ENCODE measurements at regions not wholly inside any gene's neighbourhood (a gene's known extent, or its start where the extent isn't known, plus 50 kb on each side); places are given as distances from the start of the nearest gene placed in this dataset.
"Not testable (repeated sequence)": the region's sequence is repeated elsewhere in the genome, so short reads cannot be mapped to it uniquely, and the experiment has no call there.

DNA sequence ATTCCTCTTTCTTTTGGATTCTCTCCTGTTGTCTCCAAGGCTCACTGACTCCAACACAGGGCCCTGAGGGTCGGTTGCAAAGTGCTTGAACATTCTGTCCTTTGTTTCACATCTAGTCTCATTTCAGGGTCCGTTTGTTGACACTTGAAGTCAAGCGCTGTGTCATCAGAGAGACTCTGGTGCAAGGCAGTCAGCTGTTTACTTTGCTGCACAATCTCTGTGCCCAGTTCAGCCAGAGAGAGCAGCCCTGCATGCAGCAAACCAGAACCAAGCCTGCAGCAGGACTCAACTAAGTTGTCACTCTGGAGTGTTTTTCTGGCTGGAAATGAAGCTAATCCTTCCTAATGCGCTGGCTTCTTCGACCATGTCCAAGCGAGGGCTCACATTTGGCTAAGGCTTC, 77.6 kb upstream of the DPP6 start:
- TF ChIP-seq, protein P1, sequence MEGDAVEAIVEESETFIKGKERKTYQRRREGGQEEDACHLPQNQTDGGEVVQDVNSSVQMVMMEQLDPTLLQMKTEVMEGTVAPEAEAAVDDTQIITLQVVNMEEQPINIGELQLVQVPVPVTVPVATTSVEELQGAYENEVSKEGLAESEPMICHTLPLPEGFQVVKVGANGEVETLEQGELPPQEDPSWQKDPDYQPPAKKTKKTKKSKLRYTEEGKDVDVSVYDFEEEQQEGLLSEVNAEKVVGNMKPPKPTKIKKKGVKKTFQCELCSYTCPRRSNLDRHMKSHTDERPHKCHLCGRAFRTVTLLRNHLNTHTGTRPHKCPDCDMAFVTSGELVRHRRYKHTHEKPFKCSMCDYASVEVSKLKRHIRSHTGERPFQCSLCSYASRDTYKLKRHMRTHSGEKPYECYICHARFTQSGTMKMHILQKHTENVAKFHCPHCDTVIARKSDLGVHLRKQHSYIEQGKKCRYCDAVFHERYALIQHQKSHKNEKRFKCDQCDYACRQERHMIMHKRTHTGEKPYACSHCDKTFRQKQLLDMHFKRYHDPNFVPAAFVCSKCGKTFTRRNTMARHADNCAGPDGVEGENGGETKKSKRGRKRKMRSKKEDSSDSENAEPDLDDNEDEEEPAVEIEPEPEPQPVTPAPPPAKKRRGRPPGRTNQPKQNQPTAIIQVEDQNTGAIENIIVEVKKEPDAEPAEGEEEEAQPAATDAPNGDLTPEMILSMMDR (IDR thresholded peaks at IDR 0.05; ENCODE audit: low read depth, low read length, missing input control): not testable (repeated sequence)
- not testable (repeated sequence) for TF ChIP-seq TAF1 (conservative IDR thresholded peaks at IDR 0.05); HNF4A (conservative IDR thresholded peaks at IDR 0.05); RAD21 (IDR thresholded peaks at IDR 0.05); GABPA (IDR thresholded peaks at IDR 0.05 in 1 of 2, conservative IDR thresholded peaks at IDR 0.05 in 1 of 2); RXRA (IDR thresholded peaks at IDR 0.05); SP1 (IDR thresholded peaks at IDR 0.05); EGR1 (IDR thresholded peaks at IDR 0.05; ENCODE audit: low read depth in 2 of 2); YY1 (IDR thresholded peaks at IDR 0.05); FOXA1 (IDR thresholded peaks at IDR 0.05)
- TF ChIP-seq, protein P2, sequence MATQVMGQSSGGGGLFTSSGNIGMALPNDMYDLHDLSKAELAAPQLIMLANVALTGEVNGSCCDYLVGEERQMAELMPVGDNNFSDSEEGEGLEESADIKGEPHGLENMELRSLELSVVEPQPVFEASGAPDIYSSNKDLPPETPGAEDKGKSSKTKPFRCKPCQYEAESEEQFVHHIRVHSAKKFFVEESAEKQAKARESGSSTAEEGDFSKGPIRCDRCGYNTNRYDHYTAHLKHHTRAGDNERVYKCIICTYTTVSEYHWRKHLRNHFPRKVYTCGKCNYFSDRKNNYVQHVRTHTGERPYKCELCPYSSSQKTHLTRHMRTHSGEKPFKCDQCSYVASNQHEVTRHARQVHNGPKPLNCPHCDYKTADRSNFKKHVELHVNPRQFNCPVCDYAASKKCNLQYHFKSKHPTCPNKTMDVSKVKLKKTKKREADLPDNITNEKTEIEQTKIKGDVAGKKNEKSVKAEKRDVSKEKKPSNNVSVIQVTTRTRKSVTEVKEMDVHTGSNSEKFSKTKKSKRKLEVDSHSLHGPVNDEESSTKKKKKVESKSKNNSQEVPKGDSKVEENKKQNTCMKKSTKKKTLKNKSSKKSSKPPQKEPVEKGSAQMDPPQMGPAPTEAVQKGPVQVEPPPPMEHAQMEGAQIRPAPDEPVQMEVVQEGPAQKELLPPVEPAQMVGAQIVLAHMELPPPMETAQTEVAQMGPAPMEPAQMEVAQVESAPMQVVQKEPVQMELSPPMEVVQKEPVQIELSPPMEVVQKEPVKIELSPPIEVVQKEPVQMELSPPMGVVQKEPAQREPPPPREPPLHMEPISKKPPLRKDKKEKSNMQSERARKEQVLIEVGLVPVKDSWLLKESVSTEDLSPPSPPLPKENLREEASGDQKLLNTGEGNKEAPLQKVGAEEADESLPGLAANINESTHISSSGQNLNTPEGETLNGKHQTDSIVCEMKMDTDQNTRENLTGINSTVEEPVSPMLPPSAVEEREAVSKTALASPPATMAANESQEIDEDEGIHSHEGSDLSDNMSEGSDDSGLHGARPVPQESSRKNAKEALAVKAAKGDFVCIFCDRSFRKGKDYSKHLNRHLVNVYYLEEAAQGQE (IDR thresholded peaks at IDR 0.05): not testable (repeated sequence)
- TF ChIP-seq, protein P3, sequence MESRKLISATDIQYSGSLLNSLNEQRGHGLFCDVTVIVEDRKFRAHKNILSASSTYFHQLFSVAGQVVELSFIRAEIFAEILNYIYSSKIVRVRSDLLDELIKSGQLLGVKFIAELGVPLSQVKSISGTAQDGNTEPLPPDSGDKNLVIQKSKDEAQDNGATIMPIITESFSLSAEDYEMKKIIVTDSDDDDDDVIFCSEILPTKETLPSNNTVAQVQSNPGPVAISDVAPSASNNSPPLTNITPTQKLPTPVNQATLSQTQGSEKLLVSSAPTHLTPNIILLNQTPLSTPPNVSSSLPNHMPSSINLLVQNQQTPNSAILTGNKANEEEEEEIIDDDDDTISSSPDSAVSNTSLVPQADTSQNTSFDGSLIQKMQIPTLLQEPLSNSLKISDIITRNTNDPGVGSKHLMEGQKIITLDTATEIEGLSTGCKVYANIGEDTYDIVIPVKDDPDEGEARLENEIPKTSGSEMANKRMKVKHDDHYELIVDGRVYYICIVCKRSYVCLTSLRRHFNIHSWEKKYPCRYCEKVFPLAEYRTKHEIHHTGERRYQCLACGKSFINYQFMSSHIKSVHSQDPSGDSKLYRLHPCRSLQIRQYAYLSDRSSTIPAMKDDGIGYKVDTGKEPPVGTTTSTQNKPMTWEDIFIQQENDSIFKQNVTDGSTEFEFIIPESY (IDR thresholded peaks at IDR 0.05): not testable (repeated sequence)
- TF ChIP-seq, protein P4, sequence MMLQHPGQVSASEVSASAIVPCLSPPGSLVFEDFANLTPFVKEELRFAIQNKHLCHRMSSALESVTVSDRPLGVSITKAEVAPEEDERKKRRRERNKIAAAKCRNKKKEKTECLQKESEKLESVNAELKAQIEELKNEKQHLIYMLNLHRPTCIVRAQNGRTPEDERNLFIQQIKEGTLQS (IDR thresholded peaks at IDR 0.05): not testable (repeated sequence)
- TF ChIP-seq, protein P5, sequence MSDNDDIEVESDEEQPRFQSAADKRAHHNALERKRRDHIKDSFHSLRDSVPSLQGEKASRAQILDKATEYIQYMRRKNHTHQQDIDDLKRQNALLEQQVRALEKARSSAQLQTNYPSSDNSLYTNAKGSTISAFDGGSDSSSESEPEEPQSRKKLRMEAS (IDR thresholded peaks at IDR 0.05): not testable (repeated sequence)

Data from liver (tissue), 3 donors.